ENCODE measurements at regions not wholly inside any gene's neighbourhood (a gene's known extent, or its start where the extent isn't known, plus 50 kb on each side); places are given as distances from the start of the nearest gene placed in this dataset.

DNA sequence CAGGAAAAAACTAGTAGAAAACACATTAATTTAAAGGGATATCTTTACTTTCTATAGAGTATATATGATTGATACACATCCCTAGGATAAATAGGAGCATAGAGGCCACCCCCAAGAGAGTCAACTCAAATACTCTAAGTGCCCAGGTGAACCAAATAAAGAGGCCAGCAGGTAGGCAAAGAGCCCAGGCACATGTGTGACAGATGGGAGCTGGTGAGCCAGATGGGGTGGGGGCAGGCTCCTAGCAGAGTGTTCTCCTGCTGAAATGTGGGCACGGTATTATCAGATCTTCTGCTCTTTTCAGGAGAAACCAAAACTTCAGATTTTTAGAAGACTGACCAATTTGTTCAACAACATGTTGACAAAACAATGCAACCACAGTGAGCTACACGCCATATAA is 333.4 kb upstream of the PKN2 start:
- in situ Hi-C loops (cut with MboI; ENCODE audit: low pct_unique_long_range_greater_than_20kb, low sequenced_read_pairs) = no loop called here
- no peak for DNase-seq

GRCh38 chr1:88351960-88352359 is 332.1 kb upstream of the PKN2 start:
- in situ Hi-C loops (cut with MboI; ENCODE audit: low pct_unique_long_range_greater_than_20kb, low sequenced_read_pairs) = no loop called here
- no peak for DNase-seq

- DNase-seq = no peak
- in situ Hi-C loops (cut with MboI; ENCODE audit: low pct_unique_long_range_greater_than_20kb, low sequenced_read_pairs) = no loop called here
These were observed 329.8 kb upstream of the PKN2 start for GRCh38 chr1:88354256-88354655.

- no peak for DNase-seq
- in situ Hi-C loops (cut with MboI; ENCODE audit: low pct_unique_long_range_greater_than_20kb, low sequenced_read_pairs) = no loop called here
These were observed 326.3 kb upstream of the PKN2 start for GRCh38 chr1:88357729-88358128.

- DNase-seq = no peak
- in situ Hi-C loops (cut with MboI; ENCODE audit: low pct_unique_long_range_greater_than_20kb, low sequenced_read_pairs) = no loop called here
These were observed 312.5 kb upstream of the PKN2 start for GRCh38 chr1:88371436-88372023.

DNA sequence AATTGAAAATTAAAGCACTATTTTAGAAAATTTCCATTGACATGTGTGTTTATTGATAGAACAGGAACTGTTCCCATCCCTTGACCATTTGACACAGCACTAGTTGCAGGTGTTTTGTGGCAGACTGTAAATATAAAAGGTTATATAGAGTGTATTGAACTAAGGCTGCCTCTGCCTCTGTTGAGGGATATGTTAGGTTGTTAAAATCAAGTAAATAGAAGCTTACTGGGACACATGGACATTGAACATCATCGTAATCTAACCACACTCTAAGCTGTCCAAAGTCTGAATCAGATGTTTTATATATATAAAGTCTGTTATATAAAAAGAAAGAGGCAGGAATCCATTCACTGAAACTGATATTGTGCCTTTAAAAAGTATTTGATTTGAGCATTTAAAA is 308.1 kb upstream of the PKN2 start:
- in situ Hi-C loops (cut with MboI; ENCODE audit: low pct_unique_long_range_greater_than_20kb, low sequenced_read_pairs) = no loop called here
- no peak for DNase-seq

- DNase-seq = no peak
- in situ Hi-C loops (cut with MboI; ENCODE audit: low pct_unique_long_range_greater_than_20kb, low sequenced_read_pairs) = no loop called here
These were observed 307.7 kb upstream of the PKN2 start for GRCh38 chr1:88376421-88376820.

DNA sequence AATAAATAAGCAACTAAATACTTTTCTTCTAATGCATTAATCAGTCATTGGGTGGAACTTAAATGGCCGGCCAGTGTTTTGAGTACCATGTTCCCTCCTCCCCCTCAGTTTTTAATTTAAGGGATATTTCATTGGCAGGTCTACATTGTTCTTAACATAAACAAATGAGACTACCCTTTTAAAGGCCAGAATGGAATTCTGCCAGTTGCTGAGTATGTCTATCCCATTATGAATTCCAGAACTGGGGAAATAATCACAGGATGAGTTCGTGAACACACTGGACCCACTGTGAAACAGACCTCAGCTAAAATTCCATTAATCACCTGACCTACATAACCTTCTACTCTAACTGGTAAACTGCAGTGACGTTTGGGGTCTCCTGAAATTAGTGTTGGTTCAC is 305.5 kb upstream of the PKN2 start:
- no peak for DNase-seq
- in situ Hi-C loops (cut with MboI; ENCODE audit: low pct_unique_long_range_greater_than_20kb, low sequenced_read_pairs) = no loop called here

- DNase-seq = no peak
- in situ Hi-C loops (cut with MboI; ENCODE audit: low pct_unique_long_range_greater_than_20kb, low sequenced_read_pairs) = no loop called here
These were observed 289.1 kb upstream of the PKN2 start for GRCh38 chr1:88394958-88395357.

DNA sequence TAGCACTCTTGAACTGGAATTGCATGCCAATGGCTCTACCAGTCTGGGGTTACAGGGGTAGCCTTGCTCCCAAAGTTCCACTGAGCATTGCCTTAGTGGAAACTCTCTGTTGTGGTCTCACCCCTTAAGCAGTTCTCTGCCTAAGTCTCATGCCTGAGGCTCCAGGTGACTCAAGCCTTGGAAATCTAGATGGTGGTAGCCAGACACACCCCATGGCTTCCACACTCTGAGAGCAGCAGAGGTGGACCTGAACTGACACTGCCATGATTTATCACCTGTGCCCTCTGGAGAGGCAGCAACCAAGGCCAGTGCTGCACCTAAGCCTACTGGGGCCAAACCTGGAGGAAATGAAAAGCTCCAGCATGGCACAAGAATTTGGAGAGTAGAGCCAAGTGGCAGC is 285.7 kb upstream of the PKN2 start:
- no peak for DNase-seq
- in situ Hi-C loops (cut with MboI; ENCODE audit: low pct_unique_long_range_greater_than_20kb, low sequenced_read_pairs) = no loop called here

DNA sequence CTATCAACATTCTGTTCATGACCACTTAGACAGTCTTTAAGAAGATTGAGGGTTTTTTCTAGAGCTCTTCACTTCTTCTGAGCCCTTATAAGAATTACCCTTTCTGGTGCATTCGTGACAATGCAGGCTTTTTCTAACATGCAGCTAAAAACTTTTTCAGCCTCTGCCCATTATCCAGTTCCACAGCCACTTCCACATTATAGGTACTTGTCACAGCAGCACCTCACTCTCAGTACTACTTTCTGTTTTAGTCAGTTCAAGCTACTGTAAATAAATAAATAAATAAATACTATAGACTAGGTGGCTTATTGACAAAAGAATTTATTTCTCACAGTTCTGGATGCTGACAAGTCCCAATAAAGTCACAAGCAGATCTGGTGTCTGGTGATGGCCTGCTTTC is 284.4 kb upstream of the PKN2 start:
- DNase-seq = no peak
- in situ Hi-C loops (cut with MboI; ENCODE audit: low pct_unique_long_range_greater_than_20kb, low sequenced_read_pairs) = no loop called here

- in situ Hi-C loops (cut with MboI; ENCODE audit: low pct_unique_long_range_greater_than_20kb, low sequenced_read_pairs) = no loop called here
These were observed 282.8 kb upstream of the PKN2 start for GRCh38 chr1:88401313-88401712.

GRCh38 chr1:88404582-88404981 is 279.5 kb upstream of the PKN2 start:
- no peak for DNase-seq
- in situ Hi-C loops (cut with MboI; ENCODE audit: low pct_unique_long_range_greater_than_20kb, low sequenced_read_pairs) = no loop called here

More at GRCh38 chr1:88401313-88401712, 282.8 kb upstream of the PKN2 start:
- DNase-seq = no peak

DNA sequence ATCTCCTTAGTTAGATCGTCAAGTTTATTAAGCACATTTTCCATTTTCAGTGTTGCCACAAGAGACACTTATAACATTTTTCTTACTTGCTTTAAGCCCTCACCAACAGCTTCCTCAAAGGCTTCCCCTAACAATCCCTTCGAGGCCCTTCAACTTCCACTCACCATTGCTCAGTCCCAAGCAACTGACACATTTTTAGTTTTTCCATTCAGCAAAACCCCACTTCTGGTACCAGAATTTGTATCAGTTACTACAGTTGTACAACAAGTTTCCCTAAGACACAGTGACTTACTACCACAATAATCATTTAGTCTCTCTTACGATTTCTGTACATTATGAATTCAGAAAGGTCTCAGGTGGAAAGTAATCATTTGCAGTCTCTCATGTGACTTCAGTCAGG is 276.8 kb upstream of the PKN2 start:
- no peak for DNase-seq
- in situ Hi-C loops (cut with MboI; ENCODE audit: low pct_unique_long_range_greater_than_20kb, low sequenced_read_pairs) = no loop called here

DNA sequence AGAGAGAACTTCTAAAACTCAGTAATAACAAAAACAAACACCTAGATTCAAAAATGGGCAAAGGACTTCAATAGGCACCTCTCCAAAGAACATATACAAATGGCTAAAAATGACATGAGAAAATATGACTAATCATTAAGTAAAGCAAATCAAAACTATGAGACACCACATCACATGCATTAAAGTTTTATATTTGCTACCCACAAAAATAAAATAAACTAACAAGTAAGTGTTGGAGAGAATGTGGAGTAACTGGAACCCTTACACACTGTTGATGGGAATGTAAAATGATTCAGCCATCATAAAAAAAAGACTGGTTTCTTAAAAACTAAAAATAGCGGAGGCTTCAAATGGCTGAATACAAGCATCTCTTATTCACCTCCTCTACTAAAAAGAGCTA is 262.1 kb upstream of the PKN2 start:
- in situ Hi-C loops (cut with MboI; ENCODE audit: low pct_unique_long_range_greater_than_20kb, low sequenced_read_pairs) = no loop called here
- DNase-seq = no peak

- in situ Hi-C loops (cut with MboI; ENCODE audit: low pct_unique_long_range_greater_than_20kb, low sequenced_read_pairs) = no loop called here
- no peak for DNase-seq
These were observed 250.5 kb upstream of the PKN2 start for GRCh38 chr1:88433556-88433955.

- no peak for DNase-seq
- in situ Hi-C loops (cut with MboI; ENCODE audit: low pct_unique_long_range_greater_than_20kb, low sequenced_read_pairs) = no loop called here
These were observed 249.2 kb upstream of the PKN2 start for GRCh38 chr1:88434836-88435235.

DNA sequence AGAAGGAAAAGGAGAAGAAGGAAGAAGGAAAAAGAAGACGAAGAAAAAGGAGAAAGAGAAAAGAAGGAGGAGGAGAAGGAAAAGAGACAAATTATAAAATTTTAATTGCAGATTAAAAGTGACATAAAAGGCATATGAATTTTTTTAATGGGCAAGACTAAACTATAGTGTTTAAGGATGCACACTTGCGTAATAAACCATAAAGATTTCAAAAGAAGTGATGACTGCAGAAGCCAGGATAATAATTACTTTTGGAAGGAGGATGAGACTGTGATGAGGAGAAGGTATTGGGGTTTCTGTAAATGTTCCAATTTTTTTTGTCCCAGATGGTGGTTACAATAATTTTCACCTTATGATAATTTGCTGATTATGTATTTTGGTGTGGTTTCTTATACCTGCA is 243.1 kb upstream of the PKN2 start:
- DNase-seq = no peak
- in situ Hi-C loops (cut with MboI; ENCODE audit: low pct_unique_long_range_greater_than_20kb, low sequenced_read_pairs) = no loop called here

DNA sequence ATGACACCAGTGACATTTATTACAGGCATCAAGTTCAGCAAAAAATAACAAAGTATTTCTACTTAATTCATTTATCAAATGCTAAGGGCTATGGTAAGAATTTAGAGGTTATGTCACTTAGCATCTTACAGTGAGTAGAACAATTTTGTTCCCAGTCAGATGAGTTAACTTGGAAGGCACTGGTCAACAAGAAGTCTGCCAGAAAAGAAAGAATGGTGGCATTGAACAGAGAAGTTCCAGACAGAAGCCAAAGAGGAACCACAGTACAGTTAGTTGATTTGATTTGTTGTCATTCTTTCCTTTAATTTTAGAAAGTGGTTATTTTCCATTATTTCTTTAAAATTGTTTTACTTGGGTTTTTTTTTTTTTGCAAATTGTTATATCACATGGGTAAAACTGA is 232.2 kb upstream of the PKN2 start:
- in situ Hi-C loops (cut with MboI; ENCODE audit: low pct_unique_long_range_greater_than_20kb, low sequenced_read_pairs) = no loop called here
- no peak for DNase-seq

DNA sequence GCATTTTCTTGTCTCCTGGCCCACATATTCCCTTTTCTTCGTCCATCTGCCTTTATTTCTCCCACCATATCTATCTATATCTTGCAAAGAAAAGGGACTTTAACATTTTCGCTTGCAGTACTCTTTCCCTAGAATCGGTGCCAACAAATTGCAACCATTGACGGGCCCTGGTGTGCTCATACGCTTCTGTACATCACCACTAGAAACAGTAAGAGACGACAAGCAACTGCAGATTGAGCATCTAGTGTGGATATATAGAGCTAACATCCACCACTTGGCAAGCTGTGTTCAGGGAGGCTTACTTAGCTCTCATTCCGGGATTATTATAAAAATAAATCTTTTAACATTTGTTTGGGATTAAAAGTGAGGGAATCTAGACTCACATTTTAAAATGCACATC is 230.8 kb upstream of the PKN2 start:
- no peak for DNase-seq
- in situ Hi-C loops (cut with MboI; ENCODE audit: low pct_unique_long_range_greater_than_20kb, low sequenced_read_pairs) = no loop called here

DNA sequence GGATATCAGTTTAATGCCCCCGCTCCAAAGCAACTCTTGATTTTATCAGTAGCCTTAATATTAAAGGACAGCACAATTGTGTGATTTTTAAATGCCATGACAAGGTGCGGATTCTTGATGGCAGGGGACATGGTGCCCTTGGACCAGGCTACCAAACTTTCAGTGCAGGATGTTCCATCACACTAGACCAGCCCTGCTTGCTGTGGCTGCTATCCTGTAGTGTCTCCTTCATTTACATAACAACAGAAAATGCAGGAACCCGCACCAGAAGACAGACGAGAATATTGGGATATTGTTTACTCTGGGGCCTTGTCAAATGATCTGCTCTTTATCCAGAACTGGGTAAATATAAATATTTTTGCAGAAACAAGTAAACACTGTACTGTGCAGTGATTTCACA is 229.3 kb upstream of the PKN2 start:
- no peak for DNase-seq
- in situ Hi-C loops (cut with MboI; ENCODE audit: low pct_unique_long_range_greater_than_20kb, low sequenced_read_pairs) = no loop called here
